Astrocyte (in vitro differentiated cells and primary cell): ENCODE measurements at regions not wholly inside any gene's neighbourhood (a gene's known extent, or its start where the extent isn't known, plus 50 kb on each side); places are given as distances from the start of the nearest gene placed in this dataset.

Experiments
- EZH2 ChIP-seq: IDR thresholded peaks from 2 replicates; pipeline ENCODE4 v1.6.1; 2012; ENCODE audit warnings: mild to moderate bottlenecking, low read length, inconsistent platforms; ENCODE audit not compliant: insufficient read depth
- TF ChIP-seq, protein P1 (sequence below): IDR thresholded peaks from 2 replicates; pipeline ENCODE4 v1.5.1; 2011; ENCODE audit warnings: low read depth, mild to moderate bottlenecking, inconsistent platforms, low read length, moderate library complexity; ENCODE audit not compliant: insufficient read depth

DNA sequence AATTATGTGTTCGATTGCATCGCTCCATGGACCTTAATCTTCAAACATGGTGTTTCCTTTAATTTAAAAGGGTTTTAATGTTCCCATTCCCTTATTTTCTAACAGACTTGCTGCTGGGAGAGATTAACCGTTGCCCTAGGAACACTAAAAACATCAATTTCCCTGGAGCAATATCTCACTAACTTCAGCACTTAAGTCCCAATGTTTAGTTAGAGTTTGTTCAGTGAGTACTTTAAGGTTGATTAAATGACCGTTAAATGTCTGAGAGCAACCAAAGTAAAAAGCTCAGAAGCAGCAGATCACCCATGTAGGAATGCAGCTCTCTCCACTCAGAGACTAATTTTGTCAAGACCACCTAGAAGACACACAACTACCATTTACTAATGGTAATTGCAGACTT lies 111.2 kb upstream of the PDE5A start:
- TF ChIP-seq, protein P1, sequence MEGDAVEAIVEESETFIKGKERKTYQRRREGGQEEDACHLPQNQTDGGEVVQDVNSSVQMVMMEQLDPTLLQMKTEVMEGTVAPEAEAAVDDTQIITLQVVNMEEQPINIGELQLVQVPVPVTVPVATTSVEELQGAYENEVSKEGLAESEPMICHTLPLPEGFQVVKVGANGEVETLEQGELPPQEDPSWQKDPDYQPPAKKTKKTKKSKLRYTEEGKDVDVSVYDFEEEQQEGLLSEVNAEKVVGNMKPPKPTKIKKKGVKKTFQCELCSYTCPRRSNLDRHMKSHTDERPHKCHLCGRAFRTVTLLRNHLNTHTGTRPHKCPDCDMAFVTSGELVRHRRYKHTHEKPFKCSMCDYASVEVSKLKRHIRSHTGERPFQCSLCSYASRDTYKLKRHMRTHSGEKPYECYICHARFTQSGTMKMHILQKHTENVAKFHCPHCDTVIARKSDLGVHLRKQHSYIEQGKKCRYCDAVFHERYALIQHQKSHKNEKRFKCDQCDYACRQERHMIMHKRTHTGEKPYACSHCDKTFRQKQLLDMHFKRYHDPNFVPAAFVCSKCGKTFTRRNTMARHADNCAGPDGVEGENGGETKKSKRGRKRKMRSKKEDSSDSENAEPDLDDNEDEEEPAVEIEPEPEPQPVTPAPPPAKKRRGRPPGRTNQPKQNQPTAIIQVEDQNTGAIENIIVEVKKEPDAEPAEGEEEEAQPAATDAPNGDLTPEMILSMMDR, result no peak
- TF ChIP-seq EZH2, result no peak
